AG10803 (cell line): ENCODE measurements at regions not wholly inside any gene's neighbourhood (a gene's known extent, or its start where the extent isn't known, plus 50 kb on each side); places are given as distances from the start of the nearest gene placed in this dataset.

ENCODE experiments used
- DNase-seq: peaks from one replicate; pipeline ENCODE4 v3.0.0; 2010; ENCODE audit warnings: low read depth
- H3K4me3 ChIP-seq: 2 replicates; pipeline ENCODE4 v1.5.1; 2011; ENCODE audit warnings: mild to moderate bottlenecking, low read length, control low read depth
- TF ChIP-seq, protein P1 (sequence below): conservative IDR thresholded peaks from 2 replicates; pipeline ENCODE4 v1.5.1; 2011; ENCODE audit warnings: mild to moderate bottlenecking, low read length, control low read depth, inconsistent platforms

DNA sequence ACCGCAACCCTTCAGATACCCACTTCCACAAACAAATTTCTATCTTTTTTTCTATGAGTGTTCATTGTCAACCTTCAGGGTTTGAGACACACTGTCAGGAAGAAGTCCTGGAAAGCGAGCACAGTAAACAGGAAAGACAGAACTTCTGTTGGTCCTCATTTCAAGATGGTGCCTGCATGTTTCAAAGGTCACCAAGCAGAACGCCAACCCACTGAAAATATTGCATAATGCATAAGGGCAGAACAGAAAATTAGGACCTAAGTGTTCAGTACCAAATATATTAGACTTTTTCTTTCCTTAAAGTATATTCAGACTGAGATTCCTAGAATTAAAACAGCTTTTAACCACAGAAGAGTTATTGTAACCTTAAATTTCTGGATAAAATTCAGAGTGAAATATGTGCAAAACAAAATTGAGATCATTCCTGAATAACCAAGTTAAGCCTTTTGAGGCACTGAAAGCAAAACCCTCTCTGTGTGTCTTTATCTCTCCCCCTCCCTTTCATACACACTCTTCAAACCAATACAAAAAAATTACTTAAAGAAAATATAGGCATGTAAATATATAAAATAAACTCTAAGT, 387.8 kb upstream of the THBS1 start:
- TF ChIP-seq, protein P1, sequence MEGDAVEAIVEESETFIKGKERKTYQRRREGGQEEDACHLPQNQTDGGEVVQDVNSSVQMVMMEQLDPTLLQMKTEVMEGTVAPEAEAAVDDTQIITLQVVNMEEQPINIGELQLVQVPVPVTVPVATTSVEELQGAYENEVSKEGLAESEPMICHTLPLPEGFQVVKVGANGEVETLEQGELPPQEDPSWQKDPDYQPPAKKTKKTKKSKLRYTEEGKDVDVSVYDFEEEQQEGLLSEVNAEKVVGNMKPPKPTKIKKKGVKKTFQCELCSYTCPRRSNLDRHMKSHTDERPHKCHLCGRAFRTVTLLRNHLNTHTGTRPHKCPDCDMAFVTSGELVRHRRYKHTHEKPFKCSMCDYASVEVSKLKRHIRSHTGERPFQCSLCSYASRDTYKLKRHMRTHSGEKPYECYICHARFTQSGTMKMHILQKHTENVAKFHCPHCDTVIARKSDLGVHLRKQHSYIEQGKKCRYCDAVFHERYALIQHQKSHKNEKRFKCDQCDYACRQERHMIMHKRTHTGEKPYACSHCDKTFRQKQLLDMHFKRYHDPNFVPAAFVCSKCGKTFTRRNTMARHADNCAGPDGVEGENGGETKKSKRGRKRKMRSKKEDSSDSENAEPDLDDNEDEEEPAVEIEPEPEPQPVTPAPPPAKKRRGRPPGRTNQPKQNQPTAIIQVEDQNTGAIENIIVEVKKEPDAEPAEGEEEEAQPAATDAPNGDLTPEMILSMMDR = no peak
- H3K4me3 ChIP-seq = no peak overlapping the region
- peak; percentile 58 for DNase-seq

DNA sequence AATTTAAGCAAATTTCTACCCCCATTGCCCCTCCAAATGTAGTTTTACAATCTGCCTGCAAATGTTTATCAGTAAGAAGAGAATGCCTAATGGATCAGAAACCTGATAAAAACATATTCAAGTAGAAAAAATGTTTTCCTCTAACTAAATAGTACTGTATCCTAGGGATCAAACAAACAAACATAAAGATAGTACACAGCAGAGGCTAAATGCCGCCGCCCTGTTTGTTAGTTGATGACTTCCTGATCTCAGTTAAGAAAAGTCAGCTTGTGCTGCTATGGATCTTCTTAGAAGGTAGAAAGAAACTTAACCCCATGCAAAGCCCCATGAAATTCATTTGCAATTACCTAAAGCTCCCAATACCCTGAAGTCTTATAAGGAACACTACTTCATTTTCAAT, 387.3 kb upstream of the THBS1 start:
- peak; percentile 65 for DNase-seq
- H3K4me3 ChIP-seq = no peak overlapping the region; the same call in 1 of the 2 replicates
- TF ChIP-seq, protein P1 = no peak

DNA sequence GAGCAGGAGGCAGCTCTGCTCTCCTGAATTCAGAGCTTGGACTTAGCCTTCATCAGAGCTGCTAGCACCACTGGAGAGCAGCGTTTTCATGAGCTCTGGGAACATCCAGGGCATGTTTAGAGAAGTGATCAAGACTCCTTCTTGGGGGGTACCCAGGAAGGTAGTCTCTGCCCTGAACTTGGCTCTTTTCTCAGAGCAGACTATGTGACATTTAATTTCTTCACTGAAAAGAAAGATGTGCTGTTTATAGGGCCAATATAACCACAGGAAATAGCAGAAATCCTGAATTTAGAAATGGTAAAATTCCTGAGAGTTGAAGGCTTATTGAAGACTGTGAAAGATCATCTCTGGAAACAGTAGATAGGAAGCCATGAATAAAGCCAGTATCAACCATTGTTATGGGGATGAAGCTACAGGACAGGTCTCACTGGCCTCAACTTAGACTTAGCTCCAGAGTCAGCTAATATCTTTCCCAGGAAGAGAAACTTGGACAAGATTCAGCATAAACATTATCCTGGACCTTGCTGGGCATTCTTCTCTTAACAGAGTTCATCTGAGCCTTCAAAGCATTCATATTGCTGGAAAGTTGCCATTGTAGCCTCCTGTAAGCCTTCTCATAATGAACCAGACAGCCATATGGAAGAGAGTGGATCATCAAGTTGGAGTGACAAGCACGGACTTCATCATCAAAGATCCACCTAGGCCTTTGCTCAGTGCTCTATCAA, 386.6 kb upstream of the THBS1 start:
- DNase-seq = peak; percentile 81
- TF ChIP-seq, protein P1 = no peak
- no peak overlapping the region; the same call in 1 of the 2 replicates for H3K4me3 ChIP-seq

DNA sequence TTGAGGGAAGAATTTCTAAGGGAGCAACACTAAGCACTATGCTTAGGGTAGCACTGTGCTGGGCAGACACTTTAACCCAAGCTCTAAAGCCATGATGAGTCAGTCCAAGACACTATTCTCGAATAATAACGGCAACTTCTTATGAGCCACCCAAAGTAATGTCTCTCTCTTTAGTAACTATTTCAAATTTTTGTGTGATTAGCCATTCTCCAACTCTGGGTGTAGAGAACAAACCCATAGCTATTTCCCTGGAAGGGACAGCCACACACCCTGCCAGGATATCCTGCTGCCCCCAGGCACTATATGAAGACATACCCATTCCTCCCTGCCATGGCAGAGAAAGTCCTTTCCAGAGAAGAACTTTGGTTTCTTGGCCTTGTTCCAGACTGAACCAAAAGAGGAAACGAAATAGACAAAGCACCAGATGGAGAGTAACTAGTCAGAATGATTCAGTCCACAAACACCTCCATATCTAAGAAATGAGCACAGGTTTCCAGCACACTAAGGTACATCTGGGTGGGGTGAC, 384.9 kb upstream of the THBS1 start:
- H3K4me3 ChIP-seq = no peak overlapping the region
- TF ChIP-seq, protein P1 = no peak
- peak; percentile 97 for DNase-seq

DNA sequence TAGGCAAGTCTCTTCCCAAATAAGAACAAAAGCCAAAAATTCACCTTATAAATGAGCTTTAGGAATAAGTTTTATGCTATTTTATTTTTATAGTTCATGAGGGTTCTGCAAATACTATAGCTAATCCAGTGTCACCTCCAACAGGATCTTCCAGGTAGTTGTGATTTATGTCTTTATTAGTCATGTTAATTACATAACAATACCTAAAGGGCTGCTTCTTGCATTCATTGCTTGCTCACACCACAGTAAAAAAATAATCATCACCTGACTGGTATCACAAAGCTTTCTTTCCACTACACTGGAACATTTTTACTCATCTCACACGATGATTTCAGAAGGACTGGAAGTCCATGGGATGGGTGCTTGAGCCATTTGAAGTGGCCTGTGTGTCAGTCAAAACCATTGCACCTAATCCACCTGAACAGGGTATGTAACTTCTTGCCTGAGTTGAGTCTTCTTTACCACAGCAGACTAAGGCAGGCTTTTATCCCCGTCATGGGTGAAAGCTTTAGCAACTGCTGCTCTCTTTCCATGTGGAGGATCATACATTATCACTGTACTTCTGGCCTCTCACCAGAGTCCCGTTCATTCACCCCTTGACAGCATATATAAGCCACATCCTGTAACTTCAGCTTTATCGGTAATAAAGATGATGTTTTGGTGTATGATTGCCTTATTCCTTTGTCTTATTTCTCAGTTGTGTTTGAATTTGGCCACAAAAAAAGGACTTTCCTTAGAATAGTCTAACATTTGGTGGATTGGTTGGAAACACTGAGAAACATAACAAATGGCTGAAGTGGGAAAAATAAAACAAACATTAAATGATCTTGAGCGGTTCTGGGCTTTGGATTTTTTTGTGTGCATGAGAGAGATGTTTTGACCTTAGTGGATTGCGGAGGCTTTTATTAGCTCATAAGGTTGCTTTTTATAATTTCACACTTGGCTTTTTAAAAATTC, 382.6 kb upstream of the THBS1 start:
- H3K4me3 ChIP-seq = no peak overlapping the region
- TF ChIP-seq, protein P1 = no peak
- DNase-seq = no peak

DNA sequence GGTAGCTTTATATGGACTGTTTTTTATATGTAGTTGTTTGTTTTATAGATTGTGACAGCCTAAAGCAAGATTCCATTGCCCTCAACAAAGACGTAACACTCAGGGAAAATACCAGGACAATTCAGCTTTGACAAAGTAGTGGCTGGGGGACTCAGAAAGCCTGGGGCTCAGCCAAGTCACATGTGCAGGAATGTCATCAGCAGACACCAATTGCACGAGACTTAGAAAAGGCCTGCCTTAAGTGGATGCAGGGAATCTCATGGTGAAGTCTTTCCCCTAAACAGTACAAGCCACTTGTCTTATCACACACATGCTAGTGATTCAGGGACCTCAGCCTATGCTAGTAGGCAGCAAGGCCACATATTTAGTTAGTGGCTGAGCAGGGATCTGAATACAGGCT, 381.8 kb upstream of the THBS1 start:
- H3K4me3 ChIP-seq = no peak overlapping the region
- TF ChIP-seq, protein P1 = no peak
- DNase-seq = peak; percentile 16
